NOMO-1 treated with DMSO at 0.1 percent for 48 hours (cell line): ENCODE measurements at regions not wholly inside any gene's neighbourhood (a gene's known extent, or its start where the extent isn't known, plus 50 kb on each side); places are given as distances from the start of the nearest gene placed in this dataset.

Experiments used
- DNase-seq: peaks from one replicate; lab custom pipeline; 2025; ENCODE audit not compliant: unreplicated experiment; lab: John Stamatoyannopoulos, UW

- no peak for DNase-seq
These were observed 226.7 kb upstream of the N4BP1 start for GRCh38 chr16:48836636-48837035.

- DNase-seq = no peak
These were observed 226.1 kb upstream of the N4BP1 start for GRCh38 chr16:48836067-48836466.

- no peak for DNase-seq
These were observed 224.6 kb upstream of the N4BP1 start for GRCh38 chr16:48834576-48834975.

GRCh38 chr16:48833461-48833860, 223.5 kb upstream of the N4BP1 start:
- DNase-seq = no peak

- DNase-seq = no peak
These were observed 221.2 kb upstream of the N4BP1 start for GRCh38 chr16:48831076-48831722.

- DNase-seq = no peak
These were observed 219.6 kb upstream of the N4BP1 start for GRCh38 chr16:48829336-48830310.

GRCh38 chr16:48824271-48824670, 214.3 kb upstream of the N4BP1 start:
- DNase-seq = no peak

GRCh38 chr16:48822431-48822830, 212.5 kb upstream of the N4BP1 start:
- no peak for DNase-seq

GRCh38 chr16:48820379-48820778, 210.4 kb upstream of the N4BP1 start:
- DNase-seq = no peak

GRCh38 chr16:48818257-48818656, 208.3 kb upstream of the N4BP1 start:
- no peak for DNase-seq

- DNase-seq = no peak
These were observed 207.1 kb upstream of the N4BP1 start for GRCh38 chr16:48817032-48817431.

- no peak for DNase-seq
These were observed 206.4 kb upstream of the N4BP1 start for GRCh38 chr16:48816393-48816792.

GRCh38 chr16:48814994-48815393, 205.0 kb upstream of the N4BP1 start:
- no peak for DNase-seq

- no peak for DNase-seq
These were observed 203.5 kb upstream of the N4BP1 start for GRCh38 chr16:48813485-48813884.

- DNase-seq = no peak
These were observed 202.9 kb upstream of the N4BP1 start for GRCh38 chr16:48812856-48813255.

GRCh38 chr16:48811478-48811877, 201.5 kb upstream of the N4BP1 start:
- DNase-seq = no peak

- DNase-seq = no peak
These were observed 200.9 kb upstream of the N4BP1 start for GRCh38 chr16:48810803-48811453.

- no peak for DNase-seq
These were observed 200.4 kb upstream of the N4BP1 start for GRCh38 chr16:48810436-48810802.

- DNase-seq = no peak
These were observed 180.2 kb upstream of the N4BP1 start for GRCh38 chr16:48790151-48790550.

GRCh38 chr16:48788475-48788874, 178.5 kb upstream of the N4BP1 start:
- no peak for DNase-seq

GRCh38 chr16:48745541-48745940, 135.6 kb upstream of the N4BP1 start:
- no peak for DNase-seq

GRCh38 chr16:48740964-48741363, 131.0 kb upstream of the N4BP1 start:
- DNase-seq = no peak
